IPS-18a (cell line): ENCODE measurements at regions not wholly inside any gene's neighbourhood (a gene's known extent, or its start where the extent isn't known, plus 50 kb on each side); places are given as distances from the start of the nearest gene placed in this dataset.

ENCODE experiments used
- H3K27ac ChIP-seq: one replicate; pipeline ENCODE4 v1.5.1; 2013; ENCODE audit warnings: low read length
- H3K27me3 ChIP-seq: one replicate; pipeline ENCODE4 v1.6.1; 2013; ENCODE audit warnings: mild to moderate bottlenecking, low read length; ENCODE audit not compliant: control insufficient read depth, insufficient read depth
- H3K36me3 ChIP-seq: one replicate; pipeline ENCODE4 v1.6.1; 2013; ENCODE audit warnings: low read depth, low read length; ENCODE audit not compliant: control insufficient read depth
- H3K4me1 ChIP-seq: one replicate; pipeline ENCODE4 v1.6.1; 2013; ENCODE audit warnings: low read depth, low read length; ENCODE audit not compliant: control insufficient read depth
- H3K4me3 ChIP-seq: one replicate; pipeline ENCODE4 v1.5.1; 2013; ENCODE audit warnings: low read length
- H3K9ac ChIP-seq: one replicate; pipeline ENCODE4 v1.6.1; 2013; ENCODE audit warnings: mild to moderate bottlenecking, low read length, moderate library complexity
- H3K9me3 ChIP-seq: one replicate; pipeline ENCODE4 v1.6.1; 2013; ENCODE audit warnings: low read depth, low read length; ENCODE audit not compliant: control insufficient read depth

DNA sequence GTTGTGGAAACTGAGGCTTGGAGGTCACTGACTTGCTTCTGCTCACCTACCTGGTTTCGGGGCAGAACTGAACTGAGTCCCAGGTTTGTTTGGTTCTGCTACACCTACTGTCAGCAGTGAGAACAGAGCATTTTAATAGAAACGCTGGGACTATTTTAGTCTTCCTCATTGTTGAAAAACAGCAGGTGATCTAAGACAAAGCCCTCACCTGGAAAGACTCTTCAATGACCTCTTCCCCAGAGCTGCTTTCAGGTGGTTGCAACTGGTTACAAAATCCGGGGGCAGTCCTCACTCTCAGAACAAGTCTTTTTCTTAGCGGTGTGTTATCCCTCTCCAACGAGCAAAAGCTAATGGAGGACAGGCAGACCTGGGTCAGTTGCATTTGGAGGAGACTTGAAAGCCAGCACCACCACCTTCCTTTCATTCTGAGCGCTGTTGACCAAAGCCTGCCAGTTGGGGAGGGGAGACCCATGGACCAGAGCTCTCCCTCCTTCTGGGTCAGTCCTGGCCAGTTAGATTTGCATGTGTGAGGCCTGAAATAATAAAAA, 217.0 kb downstream of the NCK2 start:
- Histone ChIP-seq H3K9ac (no peak overlapping the region), H3K4me1 (peaks cover 14% of the 10 kb centered on the region), H3K27ac (no peak overlapping the region), H3K27me3 (no peaks in the 10 kb centered on the region), H3K4me3 (no peak overlapping the region), H3K36me3 (no peaks in the 10 kb centered on the region), H3K9me3 (no peaks in the 10 kb centered on the region)

DNA sequence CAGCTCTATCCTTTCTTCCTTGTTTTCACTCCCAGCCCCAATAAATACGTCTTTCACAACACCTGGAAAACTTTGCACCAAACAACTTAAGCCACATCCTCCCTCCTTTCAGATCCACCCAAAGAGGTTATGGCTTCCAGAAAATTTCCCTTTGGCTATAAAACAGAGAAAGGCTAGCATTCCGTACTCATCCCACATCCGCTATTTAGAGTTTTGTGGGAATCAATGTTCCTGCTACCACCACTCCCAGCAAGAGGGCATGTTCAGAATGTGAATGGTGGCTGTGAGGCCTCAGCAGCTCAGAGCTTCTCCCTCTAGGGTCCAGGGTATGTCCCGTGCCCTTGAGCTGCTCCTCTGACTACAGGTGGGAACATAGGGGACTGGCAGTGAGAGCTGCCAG, 214.6 kb downstream of the NCK2 start:
- no peaks in the 10 kb centered on the region for H3K36me3 ChIP-seq
- no peak overlapping the region for H3K9ac ChIP-seq
- H3K9me3 ChIP-seq = no peaks in the 10 kb centered on the region
- H3K4me3 ChIP-seq = no peak overlapping the region
- H3K27me3 ChIP-seq = peaks cover 1% of the 10 kb centered on the region
- H3K4me1 ChIP-seq = peaks cover 14% of the 10 kb centered on the region
- H3K27ac ChIP-seq = no peak overlapping the region

DNA sequence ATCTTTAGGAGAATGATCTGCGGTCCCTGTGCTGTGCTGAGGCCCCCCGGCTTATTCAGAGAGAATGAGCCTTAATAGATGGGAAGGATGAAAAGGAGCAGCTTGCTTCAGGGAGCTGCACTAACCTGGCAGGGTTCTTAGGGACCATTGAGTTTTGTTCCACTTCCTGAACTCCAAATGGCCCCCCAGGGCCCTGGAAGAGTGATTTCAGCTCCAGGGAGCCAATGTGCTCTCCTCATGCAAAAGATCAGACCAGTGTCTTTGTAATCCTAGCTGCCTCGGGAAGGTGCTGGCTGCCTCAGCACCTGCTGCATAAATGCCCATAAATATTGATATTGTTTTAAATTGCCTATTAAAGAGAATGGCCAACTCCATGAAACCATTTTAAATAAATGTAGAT, 210.2 kb downstream of the NCK2 start:
- Histone ChIP-seq H3K27ac (no peak overlapping the region), H3K27me3 (peaks cover 35% of the 10 kb centered on the region), H3K9me3 (no peaks in the 10 kb centered on the region), H3K36me3 (no peaks in the 10 kb centered on the region), H3K4me1 (peaks cover 15% of the 10 kb centered on the region), H3K9ac (no peak overlapping the region), H3K4me3 (no peak overlapping the region)

DNA sequence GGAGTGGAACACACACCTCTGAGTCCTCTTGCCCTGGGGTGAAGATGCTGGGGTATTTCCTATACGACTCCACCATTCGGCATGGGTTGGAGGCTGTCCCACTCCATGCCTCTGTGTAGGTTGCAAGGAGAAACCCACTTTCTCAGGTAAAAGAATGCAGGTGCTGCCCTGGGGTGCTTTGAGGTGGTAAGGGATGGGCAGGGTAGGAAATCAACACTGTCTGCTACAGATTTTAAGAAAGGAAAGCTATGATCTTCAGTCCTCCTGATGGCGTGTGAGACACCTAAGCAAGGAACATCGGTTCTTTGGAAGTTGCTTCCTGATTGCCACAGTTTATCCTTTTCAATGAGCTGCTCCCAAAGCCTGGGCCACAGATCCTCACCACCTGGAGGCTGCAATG, 209.2 kb downstream of the NCK2 start:
- H3K9me3 ChIP-seq = no peaks in the 10 kb centered on the region
- H3K27ac ChIP-seq = no peak overlapping the region
- H3K4me3 ChIP-seq = no peak overlapping the region
- H3K27me3 ChIP-seq = peaks cover 35% of the 10 kb centered on the region
- no peak overlapping the region for H3K9ac ChIP-seq
- peaks cover 15% of the 10 kb centered on the region for H3K4me1 ChIP-seq
- no peaks in the 10 kb centered on the region for H3K36me3 ChIP-seq

DNA sequence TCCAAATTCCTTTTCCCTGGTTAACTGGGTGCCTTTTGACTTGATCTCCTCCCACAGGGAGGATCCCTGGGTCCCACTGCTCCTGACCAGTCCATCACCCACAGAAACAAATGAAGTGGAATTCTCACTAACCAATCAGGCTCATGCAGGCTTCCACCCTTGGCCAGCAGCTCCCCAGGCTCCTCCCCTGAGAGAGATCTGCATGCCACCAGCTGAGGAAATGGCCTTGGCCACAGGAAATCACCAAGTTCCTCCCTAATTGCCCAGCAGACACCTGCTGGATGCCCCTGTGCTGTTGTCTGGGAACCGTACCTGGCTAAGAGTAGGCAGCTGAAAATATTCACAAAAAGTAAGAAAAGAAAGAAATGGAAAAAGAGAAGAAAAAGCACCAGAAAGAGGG, 207.4 kb downstream of the NCK2 start:
- Histone ChIP-seq H3K9ac (no peak overlapping the region), H3K4me1 (peaks cover 15% of the 10 kb centered on the region), H3K36me3 (no peaks in the 10 kb centered on the region)

DNA sequence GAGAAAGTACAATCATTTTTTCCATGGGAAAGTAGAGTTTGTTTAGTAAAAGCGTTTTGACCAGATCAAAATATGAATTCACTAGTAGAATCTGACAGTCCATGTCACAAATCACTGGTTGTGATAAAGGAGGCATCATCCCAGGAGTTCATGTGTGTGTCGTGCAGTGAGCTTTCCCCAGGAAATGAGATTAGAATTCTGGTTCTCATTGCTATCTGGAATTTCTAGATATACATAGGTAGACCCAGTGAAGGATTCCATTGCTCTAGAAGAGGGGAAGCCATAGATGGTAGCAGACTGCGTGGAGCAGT, 206.6 kb downstream of the NCK2 start:
- no peak overlapping the region for H3K27ac ChIP-seq
- H3K9ac ChIP-seq = no peak overlapping the region
- H3K27me3 ChIP-seq = peaks cover 35% of the 10 kb centered on the region
- no peaks in the 10 kb centered on the region for H3K36me3 ChIP-seq
- no peaks in the 10 kb centered on the region for H3K9me3 ChIP-seq
- H3K4me1 ChIP-seq = peaks cover 15% of the 10 kb centered on the region
- peak overlapping the region; percentile 6 for H3K4me3 ChIP-seq

More for the DNA sequence above, 207.4 kb downstream of the NCK2 start:
- Histone ChIP-seq H3K27ac (no peak overlapping the region), H3K9me3 (no peaks in the 10 kb centered on the region), H3K27me3 (peaks cover 35% of the 10 kb centered on the region), H3K4me3 (no peak overlapping the region)

DNA sequence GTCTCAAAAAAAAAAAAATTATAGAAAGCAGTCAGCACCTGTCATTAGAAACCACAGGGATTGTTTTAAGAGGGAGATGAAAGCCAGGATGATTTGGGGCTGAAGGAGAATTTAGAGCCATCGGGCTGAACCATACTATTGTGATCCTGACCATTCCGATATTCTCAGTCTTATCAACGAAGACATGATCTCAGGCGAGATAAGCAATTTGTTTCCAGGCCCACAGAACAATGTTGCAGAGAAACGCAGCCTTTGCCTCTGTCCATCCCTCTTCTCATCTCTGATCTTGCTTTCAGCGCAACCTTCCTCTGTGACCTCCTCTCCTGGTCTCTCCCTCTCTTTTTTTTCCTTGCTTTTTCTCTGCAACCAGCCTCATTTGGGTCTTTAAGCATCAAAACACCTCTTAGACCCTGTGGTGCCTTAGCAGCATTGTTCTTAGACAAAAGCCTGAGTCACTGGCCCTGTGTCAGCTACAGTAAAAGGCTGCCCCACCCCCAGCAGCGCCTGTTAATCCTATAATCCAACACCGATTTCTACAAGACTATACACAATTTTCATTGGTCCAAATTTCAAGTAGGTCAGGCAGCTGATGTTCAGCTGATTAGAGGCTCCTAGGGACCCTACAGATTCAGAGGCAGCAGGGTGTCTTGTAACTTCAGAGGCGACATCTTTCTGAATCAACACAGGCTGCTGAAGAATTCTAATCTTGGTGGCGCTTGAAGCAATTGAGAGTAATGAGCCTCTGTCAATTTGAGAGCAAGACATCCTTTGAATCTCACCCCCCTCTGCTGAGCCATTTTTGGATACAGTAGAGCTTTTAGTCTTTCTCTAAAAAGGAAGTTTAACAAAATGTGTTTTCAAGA, 206.0 kb downstream of the NCK2 start:
- peaks cover 15% of the 10 kb centered on the region for H3K4me1 ChIP-seq

DNA sequence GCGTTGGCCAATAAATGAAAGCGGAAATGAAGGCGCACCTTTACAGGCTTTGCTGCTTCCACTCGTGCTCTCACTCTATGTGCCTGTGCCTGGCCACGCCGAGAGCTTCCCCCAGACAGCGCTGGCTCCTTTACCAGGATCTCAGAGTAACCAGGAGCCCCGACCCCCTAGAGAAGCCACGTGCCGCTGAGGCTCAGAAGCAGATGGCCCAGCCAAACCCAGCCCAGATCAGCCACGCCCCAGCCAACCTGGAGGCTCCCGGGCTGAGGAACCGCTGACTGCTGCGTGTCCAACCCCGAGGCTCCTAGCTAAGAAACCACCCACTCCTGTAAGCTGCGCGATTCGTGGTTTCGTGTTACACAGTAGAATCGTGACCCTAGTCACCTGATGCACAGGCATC, 199.3 kb downstream of the NCK2 start:
- Histone ChIP-seq H3K27ac (no peak overlapping the region), H3K9ac (no peak overlapping the region), H3K9me3 (no peaks in the 10 kb centered on the region), H3K4me3 (no peak overlapping the region), H3K27me3 (no peaks in the 10 kb centered on the region), H3K36me3 (no peaks in the 10 kb centered on the region), H3K4me1 (no peaks in the 10 kb centered on the region)

More for the DNA sequence above, 206.0 kb downstream of the NCK2 start:
- Histone ChIP-seq H3K27ac (no peak overlapping the region), H3K27me3 (peaks cover 35% of the 10 kb centered on the region), H3K9me3 (no peaks in the 10 kb centered on the region), H3K36me3 (no peaks in the 10 kb centered on the region), H3K4me3 (peak overlapping the region; percentile 6), H3K9ac (no peak overlapping the region)
